Muscle of leg (tissue), 3 donors: ENCODE measurements at regions not wholly inside any gene's neighbourhood (a gene's known extent, or its start where the extent isn't known, plus 50 kb on each side); places are given as distances from the start of the nearest gene placed in this dataset.

Source experiments
- DNase-seq: peaks from one replicate; pipeline ENCODE4 v3.0.0; 2013
- H3K27ac ChIP-seq: one replicate; pipeline ENCODE4 v1.5.1; 2013; ENCODE audit warnings: mild to moderate bottlenecking, low read length, control low read depth
- H3K27me3 ChIP-seq: one replicate; pipeline ENCODE4 v1.6.1; 2013; ENCODE audit warnings: low read length; ENCODE audit not compliant: control insufficient read depth, insufficient read depth
- H3K36me3 ChIP-seq: one replicate; pipeline ENCODE4 v1.6.1; 2013; ENCODE audit warnings: low read length; ENCODE audit not compliant: control insufficient read depth, insufficient read depth
- H3K4me1 ChIP-seq: one replicate; pipeline ENCODE4 v1.6.1; 2013; ENCODE audit warnings: low read length; ENCODE audit not compliant: control insufficient read depth, insufficient read depth
- H3K4me3 ChIP-seq: one replicate; pipeline ENCODE4 v1.5.1; 2013; ENCODE audit warnings: low read length, control low read depth
- H3K9me3 ChIP-seq: replicated peaks from 2 replicates; pipeline ENCODE4 v1.6.1; 2013; ENCODE audit warnings: low read depth, low read length; ENCODE audit not compliant: control insufficient read depth
- WGBS: methylation state at CpG from one replicate; pipeline ENCODE4 v1.1.5; 2013; ENCODE audit warnings: missing lambda C conversion rate; ENCODE audit not compliant: insufficient coverage; 5-methylcytosine and 5-hydroxymethylcytosine counted together

DNA sequence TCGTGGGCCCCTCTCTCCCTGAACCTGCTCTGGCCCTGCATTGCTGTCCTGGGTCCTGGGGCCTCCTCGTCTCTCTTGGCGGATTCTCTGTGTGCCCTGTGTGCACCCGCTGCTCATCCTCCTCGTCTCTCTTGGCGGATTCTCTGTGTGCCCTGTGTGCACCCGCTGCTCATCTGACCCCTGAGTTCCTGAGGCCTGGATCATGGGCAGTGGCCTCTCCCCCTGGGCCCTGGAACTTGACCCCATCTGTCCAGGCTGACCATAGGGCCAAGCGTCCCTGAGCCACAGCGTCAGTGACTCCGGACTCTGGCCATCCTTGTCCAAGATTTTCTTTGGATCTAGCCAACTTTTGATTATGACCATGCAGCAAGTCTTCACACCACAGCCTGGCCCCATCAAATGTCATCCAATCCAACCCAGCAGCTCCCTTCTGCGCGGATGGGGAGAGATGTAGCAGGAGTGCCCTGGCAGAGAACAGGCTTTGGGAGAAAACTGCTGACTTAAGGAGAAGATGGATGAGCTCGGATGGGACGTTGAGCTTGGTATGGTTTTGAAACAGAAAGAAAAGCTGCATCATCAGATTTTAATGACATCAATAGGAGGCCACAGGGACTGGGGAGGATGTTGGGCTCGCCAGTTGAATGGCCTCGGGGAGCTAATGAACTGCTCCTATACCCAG lies 455.1 kb upstream of the HS6ST1 start:
- WGBS = 78% methylated on average over 11 of the region's 16 CpGs
- no peak overlapping the region for H3K27ac ChIP-seq
- no peaks in the 10 kb centered on the region for H3K36me3 ChIP-seq
- H3K4me3 ChIP-seq = no peak overlapping the region
- no peak for DNase-seq
- H3K4me1 ChIP-seq = peaks cover 32% of the 10 kb centered on the region
- H3K27me3 ChIP-seq = peaks cover 2% of the 10 kb centered on the region
- H3K9me3 ChIP-seq = no peaks in the 10 kb centered on the region

DNA sequence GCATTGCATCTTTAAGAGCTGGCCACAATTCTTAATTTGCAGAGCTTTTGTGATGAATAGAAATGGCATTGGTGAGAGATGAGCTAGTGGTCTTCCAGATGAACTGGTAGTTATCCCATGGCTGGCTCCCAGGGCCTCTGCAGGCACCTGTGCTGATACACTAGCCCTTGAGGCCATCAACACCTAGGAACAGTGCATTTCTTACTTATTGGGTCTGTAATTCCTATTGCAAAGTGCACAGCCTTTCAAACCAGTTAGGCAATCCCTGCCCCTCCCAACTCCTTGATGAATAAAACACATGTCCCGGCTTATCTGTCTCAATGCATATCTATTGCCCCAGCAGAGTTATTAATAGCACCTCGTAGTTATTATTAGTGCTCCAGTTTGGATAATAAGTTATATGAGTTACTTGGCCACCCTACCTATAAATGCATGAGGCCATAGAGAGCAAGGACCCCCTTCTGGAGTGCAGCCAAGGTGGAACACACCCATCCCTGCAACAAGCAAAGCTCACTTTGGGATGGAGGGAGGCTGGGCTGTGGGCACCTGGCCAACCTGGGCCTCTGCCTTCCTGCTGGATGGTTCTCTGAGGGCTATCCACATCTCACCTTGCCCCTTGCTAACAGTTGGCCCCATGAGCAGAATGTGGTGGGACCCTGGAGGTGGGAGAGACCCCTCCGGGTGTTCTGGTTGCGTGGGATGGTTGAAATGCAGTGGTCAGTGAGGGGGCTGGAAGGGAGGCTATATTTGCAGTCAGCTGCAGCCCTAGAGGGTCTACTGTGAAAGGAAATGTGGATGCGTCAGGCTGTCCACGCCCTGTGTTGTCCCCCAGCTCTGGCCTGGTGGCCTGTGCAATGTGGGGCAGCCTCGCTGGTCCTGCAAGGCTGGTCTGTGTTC lies 455.9 kb upstream of the HS6ST1 start:
- 75% methylated on average over 5 of the region's 7 CpGs for WGBS
- H3K27me3 ChIP-seq = peaks cover 2% of the 10 kb centered on the region
- no peaks in the 10 kb centered on the region for H3K36me3 ChIP-seq
- peaks cover 32% of the 10 kb centered on the region for H3K4me1 ChIP-seq
- H3K4me3 ChIP-seq = no peak overlapping the region
- H3K27ac ChIP-seq = no peak overlapping the region
- DNase-seq = peak; percentile 55
- H3K9me3 ChIP-seq = no peaks in the 10 kb centered on the region

GRCh38 chr2:128775217-128775913 lies 456.7 kb upstream of the HS6ST1 start:
- Histone ChIP-seq H3K4me1 (peaks cover 30% of the 10 kb centered on the region), H3K27ac (no peak overlapping the region), H3K27me3 (peaks cover 2% of the 10 kb centered on the region), H3K4me3 (no peak overlapping the region), H3K9me3 (no peaks in the 10 kb centered on the region), H3K36me3 (no peaks in the 10 kb centered on the region)
- WGBS = 71% methylated on average over 9 of the region's 10 CpGs
- DNase-seq = no peak

- DNase-seq = no peak
- no peak overlapping the region for H3K4me3 ChIP-seq
- peaks cover 2% of the 10 kb centered on the region for H3K27me3 ChIP-seq
- H3K27ac ChIP-seq = no peak overlapping the region
- peaks cover 30% of the 10 kb centered on the region for H3K4me1 ChIP-seq
- WGBS = 96% methylated on average over 4 of the region's 4 CpGs
- H3K36me3 ChIP-seq = no peaks in the 10 kb centered on the region
- no peaks in the 10 kb centered on the region for H3K9me3 ChIP-seq
Observed at GRCh38 chr2:128775914-128776285, 457.2 kb upstream of the HS6ST1 start.

GRCh38 chr2:128776461-128777195 lies 458.0 kb upstream of the HS6ST1 start:
- WGBS = 80% methylated on average over 12 of the region's 15 CpGs
- Histone ChIP-seq H3K27ac (no peak overlapping the region), H3K27me3 (peaks cover 2% of the 10 kb centered on the region), H3K4me3 (no peak overlapping the region), H3K4me1 (peaks cover 30% of the 10 kb centered on the region), H3K9me3 (no peaks in the 10 kb centered on the region), H3K36me3 (no peaks in the 10 kb centered on the region)
- no peak for DNase-seq

DNA sequence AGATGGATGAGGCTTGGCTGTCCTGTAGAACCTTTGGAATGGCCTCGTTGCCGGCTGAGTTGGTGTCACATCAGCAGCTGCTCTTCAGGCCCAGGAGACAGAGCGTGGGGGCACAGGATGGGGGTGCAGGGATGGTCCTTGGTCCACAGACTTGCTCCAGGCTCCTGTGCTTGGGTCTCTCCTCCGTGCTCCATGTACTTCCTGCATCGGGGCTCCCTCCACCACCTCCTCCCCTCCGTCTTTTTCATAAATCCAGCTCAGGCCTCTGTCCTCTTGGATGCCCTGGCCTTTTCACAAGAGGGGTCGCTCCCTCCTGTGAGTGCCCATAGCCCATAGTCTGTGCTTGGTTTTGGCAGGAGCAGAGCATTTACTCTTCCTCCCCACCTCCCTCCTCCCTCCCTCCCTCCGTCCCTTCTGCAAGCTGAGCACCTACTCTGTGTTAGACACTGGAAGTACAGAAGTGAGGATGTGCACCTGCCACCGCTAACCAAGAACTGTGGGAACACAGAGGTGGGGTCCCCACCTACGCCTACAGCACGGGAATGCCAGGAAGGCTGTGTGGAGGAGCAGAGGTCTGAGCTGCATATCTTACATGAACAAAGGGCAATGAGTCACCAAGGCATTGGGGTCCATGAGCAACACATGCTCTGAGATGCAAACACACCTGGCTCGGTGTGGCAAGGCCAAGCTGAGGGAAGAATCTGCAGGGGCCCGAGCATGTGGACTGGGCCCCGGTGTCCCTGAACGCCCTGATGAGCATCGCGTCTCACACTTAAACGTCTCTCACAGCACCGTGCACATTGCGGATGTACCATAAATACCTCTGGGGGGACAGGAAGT lies 458.7 kb upstream of the HS6ST1 start:
- no peak overlapping the region for H3K4me3 ChIP-seq
- DNase-seq = no peak
- peaks cover 2% of the 10 kb centered on the region for H3K27me3 ChIP-seq
- H3K27ac ChIP-seq = no peak overlapping the region
- WGBS = 72% methylated on average over 10 of the region's 20 CpGs
- no peaks in the 10 kb centered on the region for H3K36me3 ChIP-seq
- peaks cover 30% of the 10 kb centered on the region for H3K4me1 ChIP-seq
- H3K9me3 ChIP-seq = no peaks in the 10 kb centered on the region

GRCh38 chr2:128778843-128779242 lies 460.2 kb upstream of the HS6ST1 start:
- H3K4me3 ChIP-seq = no peak overlapping the region
- no CpG with 5 or more reads among the region's 2 CpGs for WGBS
- no peaks in the 10 kb centered on the region for H3K9me3 ChIP-seq
- no peaks in the 10 kb centered on the region for H3K36me3 ChIP-seq
- H3K4me1 ChIP-seq = peaks cover 29% of the 10 kb centered on the region
- H3K27me3 ChIP-seq = peaks cover 2% of the 10 kb centered on the region
- H3K27ac ChIP-seq = no peak overlapping the region
- DNase-seq = no peak

GRCh38 chr2:128779301-128780095 lies 460.8 kb upstream of the HS6ST1 start:
- H3K27ac ChIP-seq = no peak overlapping the region
- peaks cover 2% of the 10 kb centered on the region for H3K27me3 ChIP-seq
- no peak overlapping the region for H3K4me3 ChIP-seq
- WGBS = 96% methylated on average over 4 of the region's 9 CpGs
- H3K9me3 ChIP-seq = no peaks in the 10 kb centered on the region
- DNase-seq = no peak
- H3K36me3 ChIP-seq = no peaks in the 10 kb centered on the region
- peaks cover 25% of the 10 kb centered on the region for H3K4me1 ChIP-seq
